Psoas muscle (tissue), 7 donors: ENCODE measurements at regions not wholly inside any gene's neighbourhood (a gene's known extent, or its start where the extent isn't known, plus 50 kb on each side); places are given as distances from the start of the nearest gene placed in this dataset.
"Not testable (repeated sequence)": the region's sequence is repeated elsewhere in the genome, so short reads cannot be mapped to it uniquely, and the experiment has no call there.

Experiments
- ATAC-seq, 4 donors: fragments of 200-7000 bp; cut with Tn5 transposase; one replicate each; pipeline ENCODE4 v1.9.1; 2020; ENCODE audit warnings: moderate library complexity in 3 of 4, mild to moderate bottlenecking in 2 of 4
- DNase-seq, 2 donors: peaks; one replicate each; pipeline ENCODE4 v3.0.0-alpha.2; 2020
- H3K27ac ChIP-seq: fragments of 200-600 bp; one replicate; pipeline ENCODE4 v1.8.0; 2022
- H3K27me3 ChIP-seq, 3 donors: fragments of 200-600 bp in 1 of 3; one replicate each; pipeline versions ENCODE4 v1.6.1 to v1.8.0; 2013 to 2022; ENCODE audit warnings: low read length in 2 of 3, mild to moderate bottlenecking in 2 of 3, moderate library complexity in 1 of 3; ENCODE audit not compliant: insufficient read depth in 3 of 3
- H3K36me3 ChIP-seq, 2 donors: fragments of 200-600 bp in 1 of 2; one replicate each; pipeline versions ENCODE4 v1.6.1 to v1.8.0; 2013 to 2022; ENCODE audit warnings: low read depth in 1 of 2, mild to moderate bottlenecking in 1 of 2, moderate library complexity in 1 of 2; ENCODE audit not compliant: insufficient read depth in 1 of 2
- H3K4me1 ChIP-seq: fragments of 200-600 bp; one replicate; pipeline ENCODE4 v1.8.0; 2022
- H3K4me3 ChIP-seq: fragments of 200-600 bp; one replicate; pipeline ENCODE4 v1.8.0; 2022; ENCODE audit warnings: mild to moderate bottlenecking
- H3K9me3 ChIP-seq: fragments of 200-600 bp; one replicate; pipeline ENCODE4 v1.8.0; 2022
- WGBS, 3 donors: extraction: QIAGEN DNeasy Blood & Tissue Kit; methylation state at CpG; one replicate each; pipeline versions ENCODE4 v1.1.6 to v1.1.7; 2013; 5-methylcytosine and 5-hydroxymethylcytosine counted together
- intact Hi-C, 2 donors: fragments of 100-400 bp; cut with DNase I; formaldehyde crosslinking; loops; one replicate each; pipeline versions ENCODE4 v1.11.0 to v1.14.2; 2022
- TF ChIP-seq, protein P1 (sequence below): fragments of 200-600 bp; IDR thresholded peaks from one replicate; pipeline ENCODE4 v1.8.0; 2022; ENCODE audit warnings: antibody characterized with exemption
- donor health status: healthy with polysubstance abuse.
- donor health status: DM: no; HTN: no; CAD: no; lungs with moderate emphysema.
- donor health status: Bipolar disorder and iron deficiency.
- donor health status: healthy.
- donor health status: DM: yes; HTN: yes; CAD: no.
- donor health status: DM: no; HTN: no; CAD: no.
- donor health status: DM: yes; HTN: yes; CAD: no.

DNA sequence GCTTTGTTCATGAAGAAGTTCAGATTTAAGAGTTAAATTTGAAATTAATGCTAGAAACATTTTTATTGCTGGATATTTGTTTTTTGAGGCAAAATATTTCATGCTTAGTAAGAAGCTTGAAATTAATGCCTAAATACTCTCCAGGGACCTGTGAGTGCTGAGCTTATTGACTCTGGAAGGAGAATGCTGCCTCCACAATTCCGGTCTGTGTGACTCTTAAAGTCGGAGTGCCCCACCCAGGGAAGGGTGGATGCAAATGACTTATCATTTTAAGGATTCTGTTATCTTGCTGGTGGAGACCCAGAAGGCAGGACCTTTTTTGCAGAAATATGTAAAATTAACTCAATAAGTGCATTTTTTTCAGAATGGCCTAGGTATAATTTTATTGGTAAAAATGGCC is 143.8 kb upstream of the RXFP2 start:
- DNase-seq = no peak
- no peaks in the 10 kb centered on the region for H3K4me1 ChIP-seq
- H3K27me3 ChIP-seq = no peaks in the 10 kb centered on the region
- no peaks in the 10 kb centered on the region for H3K9me3 ChIP-seq
- intact Hi-C loops = no loop called here
- no peak overlapping the region for H3K27ac ChIP-seq
- TF ChIP-seq, protein P1, sequence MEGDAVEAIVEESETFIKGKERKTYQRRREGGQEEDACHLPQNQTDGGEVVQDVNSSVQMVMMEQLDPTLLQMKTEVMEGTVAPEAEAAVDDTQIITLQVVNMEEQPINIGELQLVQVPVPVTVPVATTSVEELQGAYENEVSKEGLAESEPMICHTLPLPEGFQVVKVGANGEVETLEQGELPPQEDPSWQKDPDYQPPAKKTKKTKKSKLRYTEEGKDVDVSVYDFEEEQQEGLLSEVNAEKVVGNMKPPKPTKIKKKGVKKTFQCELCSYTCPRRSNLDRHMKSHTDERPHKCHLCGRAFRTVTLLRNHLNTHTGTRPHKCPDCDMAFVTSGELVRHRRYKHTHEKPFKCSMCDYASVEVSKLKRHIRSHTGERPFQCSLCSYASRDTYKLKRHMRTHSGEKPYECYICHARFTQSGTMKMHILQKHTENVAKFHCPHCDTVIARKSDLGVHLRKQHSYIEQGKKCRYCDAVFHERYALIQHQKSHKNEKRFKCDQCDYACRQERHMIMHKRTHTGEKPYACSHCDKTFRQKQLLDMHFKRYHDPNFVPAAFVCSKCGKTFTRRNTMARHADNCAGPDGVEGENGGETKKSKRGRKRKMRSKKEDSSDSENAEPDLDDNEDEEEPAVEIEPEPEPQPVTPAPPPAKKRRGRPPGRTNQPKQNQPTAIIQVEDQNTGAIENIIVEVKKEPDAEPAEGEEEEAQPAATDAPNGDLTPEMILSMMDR = no peak
- ATAC-seq = no peak
- H3K36me3 ChIP-seq = no peaks in the 10 kb centered on the region
- H3K4me3 ChIP-seq = no peak overlapping the region
- 25 to 35% (median 34%) methylated on average over 2 of the region's 2 CpGs for WGBS, 3 donors

- no peaks in the 10 kb centered on the region for H3K36me3 ChIP-seq
- no peaks in the 10 kb centered on the region for H3K27me3 ChIP-seq
- TF ChIP-seq, protein P1 = no peak
- H3K27ac ChIP-seq = no peak overlapping the region
- no peak for DNase-seq
- H3K4me1 ChIP-seq = no peaks in the 10 kb centered on the region
- intact Hi-C loops = no loop called here
- ATAC-seq = no peak
- WGBS, 3 donors = 82 to 89% (median 88%) methylated on average over 3 of the region's 3 CpGs
- H3K4me3 ChIP-seq = no peak overlapping the region
- H3K9me3 ChIP-seq = no peaks in the 10 kb centered on the region
These were observed 140.3 kb upstream of the RXFP2 start for GRCh38 chr13:31598990-31599389.

DNA sequence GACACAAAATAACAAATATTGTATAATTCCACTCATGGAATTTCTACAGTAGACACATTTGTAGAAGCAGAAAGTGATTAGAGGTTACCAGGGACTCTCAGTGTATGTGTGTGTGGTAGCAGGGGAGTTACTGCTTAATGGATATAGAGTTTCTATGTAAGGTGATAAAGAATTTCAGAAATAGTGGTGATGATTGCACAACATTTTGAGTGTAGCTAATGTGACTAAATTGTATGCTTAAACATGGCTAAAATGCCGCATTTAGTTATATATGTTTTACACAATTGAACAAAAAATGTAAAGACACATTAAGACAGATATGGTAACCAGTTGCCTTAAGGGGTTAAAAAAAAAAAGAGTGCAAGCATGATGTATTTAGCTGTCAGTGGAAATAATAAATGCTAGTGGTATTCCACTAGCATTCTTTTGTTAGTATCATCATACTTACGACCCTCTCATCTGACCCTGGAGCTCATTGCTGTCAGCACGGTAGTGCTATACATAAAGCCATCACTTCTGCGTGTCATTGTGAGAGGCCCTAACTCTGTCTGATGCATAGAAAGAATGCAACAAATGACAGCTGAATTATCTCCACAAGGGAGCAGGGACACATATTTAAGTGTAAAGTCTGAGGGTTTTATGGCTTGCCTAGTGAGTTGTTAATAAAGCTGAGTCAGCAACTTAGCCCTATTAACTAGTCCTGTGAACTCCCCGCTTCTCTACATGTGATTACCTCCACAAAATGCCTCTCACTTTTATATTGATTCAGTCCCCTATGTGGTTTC is 134.1 kb upstream of the RXFP2 start:
- 48 to 59% (median 54%) methylated on average over 5 of the region's 5 CpGs for WGBS, 3 donors
- H3K36me3 ChIP-seq = no peaks in the 10 kb centered on the region
- intact Hi-C loops = no loop called here
- no peaks in the 10 kb centered on the region for H3K4me1 ChIP-seq
- TF ChIP-seq, protein P1 = no peak
- no peak overlapping the region for H3K4me3 ChIP-seq
- DNase-seq = no peak
- H3K27me3 ChIP-seq = no peaks in the 10 kb centered on the region
- H3K27ac ChIP-seq = no peak overlapping the region
- ATAC-seq = no peak
- H3K9me3 ChIP-seq = no peaks in the 10 kb centered on the region

DNA sequence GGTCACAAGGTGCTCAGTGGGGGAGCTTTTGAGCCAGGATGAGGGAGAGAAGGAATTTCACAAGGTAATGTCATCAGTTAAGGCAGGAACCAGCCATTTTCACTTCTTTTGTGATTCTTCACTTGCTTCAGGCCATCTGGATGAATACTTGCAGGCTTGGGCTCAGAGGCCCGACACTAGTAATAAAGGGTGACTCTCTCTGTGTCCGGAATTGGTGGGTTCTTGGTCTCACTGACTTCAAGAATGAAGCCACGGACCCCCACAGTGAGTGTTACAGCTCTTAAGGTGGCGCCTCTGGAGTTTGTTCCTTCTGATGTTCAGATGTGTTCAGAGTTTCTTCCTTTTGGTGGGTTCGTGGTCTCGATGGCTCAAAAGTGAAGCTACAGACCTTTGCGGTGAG is 131.8 kb upstream of the RXFP2 start:
- H3K4me1 ChIP-seq, DNase-seq, ATAC-seq, intact Hi-C loops, H3K9me3 ChIP-seq, H3K27ac ChIP-seq, H3K27me3 ChIP-seq, H3K36me3 ChIP-seq, H3K4me3 ChIP-seq: not testable (repeated sequence)
- WGBS, 3 donors = 71 to 80% (median 80%) methylated on average over 7 of the region's 7 CpGs

GRCh38 chr13:31608780-31609179 is 130.5 kb upstream of the RXFP2 start:
- intact Hi-C loops, H3K9me3 ChIP-seq: not testable (repeated sequence)

More at GRCh38 chr13:31608780-31609179, 130.5 kb upstream of the RXFP2 start:
- not testable (repeated sequence) for H3K4me3 ChIP-seq, H3K27ac ChIP-seq, ATAC-seq, H3K27me3 ChIP-seq, H3K36me3 ChIP-seq, H3K4me1 ChIP-seq, DNase-seq
- 85 to 94% (median 88%) methylated on average over 17 to 23 of the region's 23 CpGs for WGBS, 3 donors
